NCI-H748 (cell line): ENCODE measurements at regions not wholly inside any gene's neighbourhood (a gene's known extent, or its start where the extent isn't known, plus 50 kb on each side); places are given as distances from the start of the nearest gene placed in this dataset.
"Not testable (repeated sequence)": the region's sequence is repeated elsewhere in the genome, so short reads cannot be mapped to it uniquely, and the experiment has no call there.

Source experiments
- DNase-seq: peaks from one replicate; lab custom pipeline; 2025; ENCODE audit not compliant: unreplicated experiment; lab: John Stamatoyannopoulos, UW

DNA sequence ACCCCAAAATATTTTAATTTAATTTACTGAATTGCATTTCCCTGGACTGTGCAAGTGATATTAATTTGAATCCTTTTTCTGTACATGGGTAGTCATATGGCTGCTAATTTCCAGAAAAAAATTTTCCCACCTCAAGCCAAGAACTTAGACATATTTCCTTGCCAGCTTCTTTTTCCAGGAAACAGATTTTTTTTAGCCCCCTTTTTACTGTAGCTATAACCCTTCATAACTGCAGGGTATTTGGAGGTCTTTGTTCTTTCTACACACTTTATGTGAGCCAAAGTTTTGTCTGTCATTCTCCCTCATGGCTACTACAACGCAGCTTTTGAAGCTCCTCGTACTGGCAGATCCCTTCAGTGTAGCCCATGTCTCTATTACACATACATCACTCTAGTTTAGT is 261.2 kb upstream of the PIK3R1 start:
- no peak for DNase-seq

GRCh38 chr5:67942421-67942820 is 273.1 kb upstream of the PIK3R1 start:
- DNase-seq = no peak

GRCh38 chr5:67941614-67942401 is 273.7 kb upstream of the PIK3R1 start:
- DNase-seq = no peak

DNA sequence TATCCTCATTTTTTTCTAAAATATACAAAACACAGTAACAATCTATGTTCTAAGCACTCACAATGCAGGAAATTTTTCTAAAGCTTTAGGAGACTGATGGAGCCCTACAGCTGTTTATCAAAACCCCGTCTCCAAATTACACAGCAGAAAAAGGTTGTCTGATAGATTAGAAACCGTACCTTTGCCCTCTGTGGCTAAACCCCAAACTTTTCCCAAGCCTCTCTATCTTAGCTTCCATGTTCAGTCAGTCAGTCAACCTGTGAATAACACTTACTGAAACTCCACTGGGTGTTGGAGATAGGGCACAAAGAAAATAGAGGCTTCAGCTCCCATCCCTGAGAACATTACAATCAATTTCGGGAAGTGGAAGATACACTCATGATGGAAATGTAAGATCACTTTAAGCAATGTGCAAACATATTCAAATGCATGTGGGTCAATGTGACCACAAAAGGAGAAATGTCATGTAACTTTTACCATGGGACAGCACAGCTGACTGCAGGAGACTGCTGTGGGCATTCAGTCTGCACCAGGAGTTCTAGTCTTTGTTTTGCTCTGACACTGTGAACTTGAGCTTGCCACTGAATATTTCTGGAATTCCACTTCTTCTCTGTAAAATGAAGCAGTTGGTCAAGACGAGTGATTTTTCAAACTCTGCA is 279.5 kb upstream of the PIK3R1 start:
- no peak for DNase-seq

DNA sequence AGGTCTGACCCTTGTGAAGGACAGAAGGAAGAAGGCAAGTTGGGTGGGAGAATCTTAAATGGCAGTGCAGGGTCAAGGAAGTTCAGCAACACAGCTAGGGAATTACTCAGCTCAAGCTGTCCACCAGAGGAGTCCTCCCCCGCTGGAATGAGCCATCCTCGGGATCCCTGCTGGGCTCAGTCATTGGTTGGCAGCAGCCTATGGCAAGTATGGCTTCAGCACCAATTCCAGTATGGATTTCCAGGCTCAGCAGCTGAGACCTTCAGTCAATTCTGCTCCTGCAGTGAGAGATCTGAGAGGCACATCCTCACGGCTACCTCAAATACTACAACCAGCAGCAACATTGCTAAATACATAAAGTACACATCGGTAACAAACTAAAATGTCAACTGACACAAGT is 280.6 kb upstream of the PIK3R1 start:
- no peak for DNase-seq

DNA sequence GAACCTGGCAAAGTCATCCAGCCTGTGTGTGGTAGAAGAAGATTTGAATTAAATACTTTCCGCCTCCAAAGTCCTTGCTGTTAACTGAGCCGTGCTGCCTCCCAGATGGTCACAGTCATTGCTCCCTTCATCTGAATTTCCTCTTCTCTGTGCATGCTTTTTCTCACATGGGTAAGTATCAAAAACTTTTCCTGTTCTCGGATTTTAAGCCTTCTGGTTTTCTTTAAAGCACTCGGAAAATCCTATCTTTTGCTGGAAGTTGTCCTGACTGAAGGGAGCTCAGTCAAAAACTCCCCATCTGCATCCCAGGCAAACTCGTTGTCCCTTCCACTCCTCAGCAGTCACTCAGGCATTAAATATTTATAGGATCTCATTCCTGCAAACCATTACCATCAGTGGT is 290.0 kb upstream of the PIK3R1 start:
- DNase-seq = no peak

GRCh38 chr5:67921004-67921601 is 294.5 kb upstream of the PIK3R1 start:
- DNase-seq = no peak

GRCh38 chr5:67919532-67919931 is 296.0 kb upstream of the PIK3R1 start:
- DNase-seq = not testable (repeated sequence)

GRCh38 chr5:67917561-67917960 is 298.0 kb upstream of the PIK3R1 start:
- DNase-seq = no peak

- DNase-seq = no peak
Observed at GRCh38 chr5:67910546-67910945, 305.0 kb upstream of the PIK3R1 start.

DNA sequence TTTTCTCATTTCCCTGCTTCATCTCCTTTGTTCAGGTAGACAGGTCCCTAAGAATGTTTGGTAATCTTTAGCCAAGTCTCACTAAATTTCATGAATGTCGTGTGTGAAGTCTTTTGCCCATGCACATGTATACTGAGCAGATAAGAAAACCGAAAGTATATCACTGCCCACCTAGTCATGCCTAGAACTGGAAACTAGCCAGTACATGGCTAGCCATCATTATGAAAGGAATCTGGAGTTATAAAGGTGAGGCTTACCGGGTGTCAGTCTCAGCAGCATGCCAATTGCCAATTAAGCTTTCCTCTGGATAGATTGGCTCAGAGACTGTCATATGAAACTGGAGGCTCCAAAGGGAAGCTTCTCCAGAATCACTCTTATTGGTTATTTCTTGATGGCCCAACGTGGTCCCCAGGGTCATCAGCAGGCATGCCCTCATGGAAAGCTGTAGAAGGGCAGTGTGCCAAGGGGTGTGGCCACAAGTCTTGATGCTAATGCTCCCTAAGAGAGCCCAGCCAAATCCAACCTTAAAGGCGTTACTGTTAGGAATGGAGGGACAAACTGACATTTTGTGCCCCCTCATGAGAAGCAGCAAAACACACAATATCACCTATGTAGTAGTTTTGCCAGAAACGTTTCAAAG is 307.3 kb upstream of the PIK3R1 start:
- DNase-seq = no peak

DNA sequence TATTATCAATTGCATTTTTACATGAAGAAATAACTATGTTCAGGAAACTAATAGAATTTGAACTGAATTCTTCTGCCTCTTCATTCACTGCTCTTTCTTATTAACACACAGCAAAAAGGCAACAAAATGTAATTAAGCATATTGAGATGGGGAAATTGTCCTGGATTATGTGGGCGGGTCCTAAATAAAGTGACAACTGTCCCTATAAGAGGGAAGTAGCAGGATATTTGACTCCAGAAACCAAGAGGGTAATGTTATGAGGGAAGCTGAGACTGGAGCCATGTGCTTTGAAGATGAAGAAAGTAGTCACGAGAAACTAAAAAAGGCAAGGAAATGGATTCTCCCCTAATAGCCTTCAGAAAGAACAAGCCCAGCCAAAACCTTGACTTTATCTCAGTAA is 311.2 kb upstream of the PIK3R1 start:
- no peak for DNase-seq

DNA sequence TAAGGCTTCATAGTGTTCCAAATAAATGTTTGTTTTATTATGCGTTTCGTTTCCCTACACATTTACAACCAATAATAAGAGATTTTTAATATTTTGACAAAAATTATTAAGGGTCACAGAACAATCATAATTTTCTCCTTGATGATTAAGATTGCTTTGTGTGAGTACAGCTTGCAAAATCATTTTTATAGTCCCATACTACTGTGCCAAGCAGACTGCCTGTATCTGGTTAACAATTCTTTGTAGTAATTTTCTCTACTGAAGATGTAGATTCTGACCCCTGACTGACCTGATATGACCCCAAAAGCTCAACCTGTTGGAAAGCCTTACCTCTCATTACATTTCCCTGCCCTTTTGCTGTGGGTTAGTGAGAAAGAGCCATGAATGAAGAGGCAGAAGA is 311.9 kb upstream of the PIK3R1 start:
- DNase-seq = no peak

- DNase-seq = no peak
Observed at GRCh38 chr5:67903121-67903520, 312.4 kb upstream of the PIK3R1 start.

- no peak for DNase-seq
Observed at GRCh38 chr5:67902497-67902830, 313.1 kb upstream of the PIK3R1 start.

- no peak for DNase-seq
Observed at GRCh38 chr5:67901814-67902496, 313.6 kb upstream of the PIK3R1 start.

GRCh38 chr5:67900514-67900913 is 315.0 kb upstream of the PIK3R1 start:
- no peak for DNase-seq

DNA sequence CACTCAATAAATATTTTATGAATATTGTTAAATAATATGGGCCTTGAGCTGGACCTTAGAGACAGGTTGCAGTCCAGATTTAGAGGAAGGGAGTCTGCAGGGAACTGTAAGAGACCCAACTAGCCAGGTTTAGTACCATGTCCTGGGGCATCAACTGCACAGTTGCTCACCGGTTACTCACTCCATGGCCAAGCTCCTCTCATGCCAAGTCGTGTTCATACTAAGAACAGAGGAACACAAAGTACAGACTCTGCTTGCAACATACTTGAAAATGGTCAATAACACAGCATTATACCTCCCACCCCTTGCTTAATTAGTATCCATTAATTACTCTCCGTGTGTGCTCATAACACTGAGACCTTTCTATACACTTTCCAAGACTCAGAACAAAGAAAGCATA is 317.6 kb upstream of the PIK3R1 start:
- no peak for DNase-seq

DNA sequence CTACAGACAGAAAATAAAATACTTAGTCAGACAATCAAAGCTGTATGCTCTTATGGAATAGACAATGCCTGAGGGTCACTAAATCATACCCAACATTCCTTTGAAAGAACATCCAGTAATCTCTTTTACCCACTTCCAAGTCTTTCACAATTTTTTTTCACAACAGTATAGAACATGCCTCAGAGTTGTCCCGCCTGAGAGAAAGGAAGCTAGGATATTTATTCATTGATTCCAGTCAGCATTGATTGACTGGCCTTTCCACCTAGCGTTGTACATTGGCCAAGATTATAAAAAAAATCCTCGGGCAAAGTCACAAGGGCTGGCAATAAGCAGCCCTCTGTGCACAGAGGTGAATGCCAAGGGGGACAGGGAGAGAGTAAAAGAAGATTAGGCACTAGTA is 318.1 kb upstream of the PIK3R1 start:
- no peak for DNase-seq

GRCh38 chr5:67896930-67897313 is 318.6 kb upstream of the PIK3R1 start:
- no peak for DNase-seq

DNA sequence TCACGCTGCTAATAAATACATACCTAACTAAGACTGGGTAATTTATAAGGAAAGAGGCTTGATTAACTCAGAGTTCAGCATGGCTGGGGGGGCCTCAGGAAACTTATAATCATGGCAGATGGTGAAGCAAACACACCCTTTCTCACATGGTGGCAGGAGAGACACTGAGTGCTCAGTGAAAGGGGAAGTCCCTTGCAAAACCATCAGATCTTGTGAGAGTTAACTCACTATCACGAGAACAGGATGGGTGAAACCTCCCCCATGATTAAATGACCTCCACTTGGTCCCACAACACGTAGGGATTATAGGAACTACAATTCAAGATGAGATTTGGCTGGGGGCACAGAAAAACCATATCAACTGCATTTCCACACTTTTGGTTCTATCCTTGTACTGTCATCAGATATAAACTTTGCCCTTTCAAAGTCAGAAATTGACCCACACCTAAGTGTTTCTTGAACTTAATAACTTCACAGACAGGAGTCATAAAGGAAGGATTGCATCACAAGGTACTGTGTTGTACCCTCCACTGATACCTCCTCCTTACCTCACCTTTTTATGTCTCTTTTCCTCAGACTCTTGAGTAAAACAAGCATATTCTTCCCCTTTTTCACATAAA is 319.1 kb upstream of the PIK3R1 start:
- no peak for DNase-seq
